Brain microvascular endothelial cell (primary cell): ENCODE measurements at regions not wholly inside any gene's neighbourhood (a gene's known extent, or its start where the extent isn't known, plus 50 kb on each side); places are given as distances from the start of the nearest gene placed in this dataset.

Experiments used
- DNase-seq: peaks from one replicate; pipeline ENCODE4 v3.0.0-alpha.2; 2020
- H3K27ac ChIP-seq: fragments of 250-450 bp; sonication (Bioruptor Pico); 2 replicates; pipeline ENCODE4 v1.5.1; 2020; ENCODE audit warnings: mild to moderate bottlenecking, moderate library complexity
- H3K27me3 ChIP-seq: fragments of 250-450 bp; sonication (Bioruptor Pico); replicated peaks from 2 replicates; pipeline ENCODE4 v1.5.1; 2020; ENCODE audit warnings: mild to moderate bottlenecking
- H3K36me3 ChIP-seq: fragments of 250-450 bp; sonication (Bioruptor Pico); replicated peaks from 2 replicates; pipeline ENCODE4 v1.5.1; 2020; ENCODE audit warnings: mild to moderate bottlenecking
- H3K4me3 ChIP-seq: 2 replicates; pipeline ENCODE4 v1.5.1; 2011; ENCODE audit warnings: low read depth, mild to moderate bottlenecking, control low read depth, low read length, moderate library complexity
- in situ Hi-C: cut with HindIII; loops from 2 replicates; pipeline ENCODE4 v1.10.0; 2017; ENCODE audit warnings: low sequenced_read_pairs, low pct_ligation_motif_present
- TF ChIP-seq, protein P1 (sequence below): IDR thresholded peaks from 2 replicates; pipeline ENCODE4 v1.5.1; 2011; ENCODE audit warnings: low read depth, mild to moderate bottlenecking, moderate library complexity, low read length, control low read depth, inconsistent platforms; ENCODE audit errors: missing control alignments

DNA sequence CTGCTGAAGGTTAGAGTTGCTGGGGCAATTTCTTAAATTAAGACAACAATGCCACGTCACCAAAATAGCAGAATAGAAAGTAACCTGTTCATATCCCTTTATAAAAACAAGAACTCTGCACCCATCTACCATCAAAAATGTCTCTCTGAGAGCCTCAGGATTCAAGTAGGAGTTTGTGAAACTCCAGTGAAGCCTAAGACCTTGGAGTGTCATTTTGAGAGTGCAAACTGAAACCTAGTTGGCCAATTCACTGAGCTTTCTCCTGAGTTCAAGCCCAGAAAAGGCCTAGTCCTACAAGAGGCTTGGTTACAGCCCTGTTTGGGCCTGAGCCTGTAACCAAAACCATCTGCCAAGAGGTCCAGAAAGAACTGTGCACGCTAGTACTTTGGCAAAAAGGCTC, 335.1 kb downstream of the EFHB start:
- Histone ChIP-seq H3K4me3 (no peak overlapping the region), H3K27ac (no peak overlapping the region), H3K27me3 (no peaks in the 10 kb centered on the region), H3K36me3 (no peaks in the 10 kb centered on the region)
- DNase-seq = no peak
- in situ Hi-C loops = no loop called here
- TF ChIP-seq, protein P1, sequence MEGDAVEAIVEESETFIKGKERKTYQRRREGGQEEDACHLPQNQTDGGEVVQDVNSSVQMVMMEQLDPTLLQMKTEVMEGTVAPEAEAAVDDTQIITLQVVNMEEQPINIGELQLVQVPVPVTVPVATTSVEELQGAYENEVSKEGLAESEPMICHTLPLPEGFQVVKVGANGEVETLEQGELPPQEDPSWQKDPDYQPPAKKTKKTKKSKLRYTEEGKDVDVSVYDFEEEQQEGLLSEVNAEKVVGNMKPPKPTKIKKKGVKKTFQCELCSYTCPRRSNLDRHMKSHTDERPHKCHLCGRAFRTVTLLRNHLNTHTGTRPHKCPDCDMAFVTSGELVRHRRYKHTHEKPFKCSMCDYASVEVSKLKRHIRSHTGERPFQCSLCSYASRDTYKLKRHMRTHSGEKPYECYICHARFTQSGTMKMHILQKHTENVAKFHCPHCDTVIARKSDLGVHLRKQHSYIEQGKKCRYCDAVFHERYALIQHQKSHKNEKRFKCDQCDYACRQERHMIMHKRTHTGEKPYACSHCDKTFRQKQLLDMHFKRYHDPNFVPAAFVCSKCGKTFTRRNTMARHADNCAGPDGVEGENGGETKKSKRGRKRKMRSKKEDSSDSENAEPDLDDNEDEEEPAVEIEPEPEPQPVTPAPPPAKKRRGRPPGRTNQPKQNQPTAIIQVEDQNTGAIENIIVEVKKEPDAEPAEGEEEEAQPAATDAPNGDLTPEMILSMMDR = no peak

DNA sequence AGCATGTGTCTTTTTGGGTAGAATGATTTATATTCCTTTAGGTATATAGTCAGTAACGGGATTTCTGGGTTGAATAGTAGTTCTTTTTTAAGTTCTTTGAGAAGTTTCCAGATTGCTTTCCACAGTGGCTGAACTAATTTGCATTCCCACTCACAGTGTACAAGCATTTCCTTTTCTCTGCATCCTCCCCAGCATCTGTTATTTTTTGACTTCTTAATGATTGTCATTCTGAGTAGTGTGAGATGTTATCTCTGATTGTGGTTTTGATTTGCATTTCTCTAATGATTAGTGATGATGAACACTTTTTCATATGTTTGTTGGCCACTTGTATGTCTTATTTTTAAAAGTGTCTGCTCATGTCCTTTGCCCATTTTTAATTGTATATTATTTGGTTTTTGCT, 337.6 kb downstream of the EFHB start:
- H3K4me3 ChIP-seq = no peak overlapping the region
- no peak overlapping the region for H3K27ac ChIP-seq
- no peaks in the 10 kb centered on the region for H3K36me3 ChIP-seq
- H3K27me3 ChIP-seq = no peaks in the 10 kb centered on the region
- no peak for DNase-seq
- TF ChIP-seq, protein P1 = no peak
- in situ Hi-C loops = no loop called here

DNA sequence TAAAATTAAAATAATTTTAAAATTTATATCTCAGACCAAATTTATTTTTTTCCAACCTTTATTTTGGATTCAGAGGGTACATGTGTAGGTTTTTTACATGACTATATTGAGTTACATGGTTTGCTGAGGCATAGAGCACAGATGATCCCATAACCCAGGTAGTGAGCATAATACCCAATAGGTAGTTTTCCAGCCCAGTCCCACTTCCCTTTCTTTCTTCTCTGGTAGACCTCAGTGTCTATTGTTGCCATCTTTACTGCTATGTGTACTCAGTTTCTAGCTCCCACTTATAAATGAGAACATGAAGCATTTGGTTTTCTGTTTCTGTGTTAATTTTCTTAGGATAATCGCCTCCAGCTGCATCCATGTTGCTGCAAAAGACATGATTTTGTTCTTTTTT, 338.1 kb downstream of the EFHB start:
- TF ChIP-seq, protein P1 = no peak
- Histone ChIP-seq H3K4me3 (no peak overlapping the region), H3K27ac (no peak overlapping the region), H3K36me3 (no peaks in the 10 kb centered on the region), H3K27me3 (no peaks in the 10 kb centered on the region)
- in situ Hi-C loops = no loop called here
- DNase-seq = no peak
